ENCODE measurements at regions not wholly inside any gene's neighbourhood (a gene's known extent, or its start where the extent isn't known, plus 50 kb on each side); places are given as distances from the start of the nearest gene placed in this dataset.

DNA sequence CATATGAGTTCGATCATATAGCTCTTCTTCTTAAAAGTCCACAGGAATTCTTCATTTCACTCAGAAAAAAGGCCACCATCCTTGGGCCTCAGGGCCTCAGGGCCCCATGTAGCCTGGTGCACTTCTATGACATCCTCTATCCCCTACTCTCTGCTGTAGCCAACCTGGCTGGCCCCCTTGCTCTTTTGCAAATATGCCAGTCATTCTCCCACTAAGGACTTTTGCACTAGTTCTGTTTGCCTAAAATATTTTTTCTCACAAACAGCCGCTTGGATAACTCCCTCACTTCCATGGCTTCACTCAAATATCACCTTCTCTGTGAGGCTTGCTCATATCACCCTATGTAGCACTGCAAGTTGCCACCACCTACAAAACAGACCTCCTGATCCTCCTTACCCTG, 604.7 kb upstream of the JAG1 start:
- no TSS peak for BruUV-seq (replicated peaks)
- in situ Hi-C loops (cut with MboI; ENCODE audit: low sequenced_read_pairs), result loop anchor here (5.0 to 10.0 kb wide), 3 partner anchors 264 to 814 kb away; no protein-coding TSS in a partner anchor
- Histone ChIP-seq H3K18ac (ENCODE audit: low read depth, low read length) (no peak overlapping the region), H3K36me3 (ENCODE audit: control insufficient read depth, insufficient read depth, low read length) (no peaks in the 10 kb centered on the region), H3K4me3 (ENCODE audit: insufficient read depth, low read depth, low read length) (no peak overlapping the region), H4K91ac (ENCODE audit: insufficient read depth, low read depth, low read length) (no peak overlapping the region), H2BK20ac (ENCODE audit: low read depth, low read length) (no peak overlapping the region), H4K20me1 (ENCODE audit: insufficient read depth, low read length) (no peaks in the 10 kb centered on the region), H2AFZ (replicated peaks; ENCODE audit: low read length, poor library complexity) (no peak overlapping the region), H2AK5ac (ENCODE audit: low read depth, low read length) (no peak overlapping the region), H3K9me3 (ENCODE audit: control insufficient read depth, insufficient read depth, low read length) (peaks cover 3% of the 10 kb centered on the region; the same call in 1 of the 2 replicates), H3K79me1 (ENCODE audit: low read depth in 1 of 2, low read length in 2 of 2) (no peaks in the 10 kb centered on the region), H4K5ac (ENCODE audit: low read depth, low read length) (no peak overlapping the region), H4K8ac (ENCODE audit: low read depth in 2 of 2, low read length in 2 of 2) (no peak overlapping the region), H3K4me1 (ENCODE audit: control insufficient read depth, insufficient read depth, low read length) (no peaks in the 10 kb centered on the region), H3K23ac (ENCODE audit: low read depth, low read length) (no peak overlapping the region), H2BK120ac (ENCODE audit: low read depth, low read length) (no peak overlapping the region), H3K9me1 (ENCODE audit: insufficient read depth, low read length) (no peaks in the 10 kb centered on the region), H3K56ac (ENCODE audit: extremely low read depth, insufficient read depth, low read length) (no peak overlapping the region), H3K27ac (ENCODE audit: insufficient read depth, low read length) (no peak overlapping the region), H3K14ac (replicated peaks; ENCODE audit: low read depth, low read length) (no peak overlapping the region), H3K9ac (ENCODE audit: low read depth, low read length) (no peak overlapping the region), H2BK5ac (ENCODE audit: low read depth, low read length, poor library complexity, severe bottlenecking) (no peak overlapping the region), H3K4me2 (ENCODE audit: low read depth, low read length) (no peak overlapping the region), H2AK9ac (replicated peaks; ENCODE audit: low read depth, low read length, poor library complexity) (no peak overlapping the region), H3K4ac (ENCODE audit: low read depth, low read length) (no peak overlapping the region), H2BK15ac (ENCODE audit: low read depth, low read length) (no peak overlapping the region), H3K27me3 (ENCODE audit: control insufficient read depth, insufficient read depth, low read length) (no peaks in the 10 kb centered on the region)
- 91% methylated on average over 1 of the region's 2 CpGs; no CpG with 5 or more reads in 1 of the 2 experiments for WGBS, 2 experiments (ENCODE audit: extremely low coverage in 2 of 2, insufficient read length in 1 of 2)
- intact Hi-C loops (cut with micrococcal nuclease), result no loop called here
- no peak for DNase-seq
- CTCF ChIA-PET, result interaction anchor here (0.6 kb wide), 1 partner anchor 726 kb away, joined by 3 read pairs; no protein-coding TSS in a partner anchor
- TF ChIP-seq RFX5 (IDR thresholded peaks at IDR 0.05; ENCODE audit: low read depth, low read length) (no peak), SMC3 (IDR thresholded peaks at IDR 0.05; ENCODE audit: low read depth, low read length) (no peak), POLR2A (IDR thresholded peaks at IDR 0.05; ENCODE audit: low read depth, low read length) (no peak), RAD21 (IDR thresholded peaks at IDR 0.05; ENCODE audit: low read length) (no peak), MXI1 (IDR thresholded peaks at IDR 0.05; ENCODE audit: borderline replicate concordance, low read depth, low read length) (no peak), CEBPB (IDR thresholded peaks at IDR 0.05; ENCODE audit: low read depth, low read length) (no peak), BHLHE40 (IDR thresholded peaks at IDR 0.05; ENCODE audit: low read depth, low read length) (no peak), CHD1 (IDR thresholded peaks at IDR 0.05; ENCODE audit: low read depth, low read length) (no peak), RCOR1 (IDR thresholded peaks at IDR 0.05; ENCODE audit: insufficient replicate concordance, low read length) (no peak), NFE2L2 (IDR thresholded peaks at IDR 0.05; ENCODE audit: low read depth, low read length) (no peak), FOS (IDR thresholded peaks at IDR 0.05; ENCODE audit: low read depth, low read length) (no peak), MAZ (IDR thresholded peaks at IDR 0.05; ENCODE audit: borderline replicate concordance, low read depth, low read length) (no peak), MAFK (IDR thresholded peaks at IDR 0.05; ENCODE audit: low read depth, low read length) (no peak)
- TF ChIP-seq, protein P1, sequence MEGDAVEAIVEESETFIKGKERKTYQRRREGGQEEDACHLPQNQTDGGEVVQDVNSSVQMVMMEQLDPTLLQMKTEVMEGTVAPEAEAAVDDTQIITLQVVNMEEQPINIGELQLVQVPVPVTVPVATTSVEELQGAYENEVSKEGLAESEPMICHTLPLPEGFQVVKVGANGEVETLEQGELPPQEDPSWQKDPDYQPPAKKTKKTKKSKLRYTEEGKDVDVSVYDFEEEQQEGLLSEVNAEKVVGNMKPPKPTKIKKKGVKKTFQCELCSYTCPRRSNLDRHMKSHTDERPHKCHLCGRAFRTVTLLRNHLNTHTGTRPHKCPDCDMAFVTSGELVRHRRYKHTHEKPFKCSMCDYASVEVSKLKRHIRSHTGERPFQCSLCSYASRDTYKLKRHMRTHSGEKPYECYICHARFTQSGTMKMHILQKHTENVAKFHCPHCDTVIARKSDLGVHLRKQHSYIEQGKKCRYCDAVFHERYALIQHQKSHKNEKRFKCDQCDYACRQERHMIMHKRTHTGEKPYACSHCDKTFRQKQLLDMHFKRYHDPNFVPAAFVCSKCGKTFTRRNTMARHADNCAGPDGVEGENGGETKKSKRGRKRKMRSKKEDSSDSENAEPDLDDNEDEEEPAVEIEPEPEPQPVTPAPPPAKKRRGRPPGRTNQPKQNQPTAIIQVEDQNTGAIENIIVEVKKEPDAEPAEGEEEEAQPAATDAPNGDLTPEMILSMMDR (conservative IDR thresholded peaks at IDR 0.05; ENCODE audit: low read depth, low read length), result no peak
- TF ChIP-seq, protein P2, sequence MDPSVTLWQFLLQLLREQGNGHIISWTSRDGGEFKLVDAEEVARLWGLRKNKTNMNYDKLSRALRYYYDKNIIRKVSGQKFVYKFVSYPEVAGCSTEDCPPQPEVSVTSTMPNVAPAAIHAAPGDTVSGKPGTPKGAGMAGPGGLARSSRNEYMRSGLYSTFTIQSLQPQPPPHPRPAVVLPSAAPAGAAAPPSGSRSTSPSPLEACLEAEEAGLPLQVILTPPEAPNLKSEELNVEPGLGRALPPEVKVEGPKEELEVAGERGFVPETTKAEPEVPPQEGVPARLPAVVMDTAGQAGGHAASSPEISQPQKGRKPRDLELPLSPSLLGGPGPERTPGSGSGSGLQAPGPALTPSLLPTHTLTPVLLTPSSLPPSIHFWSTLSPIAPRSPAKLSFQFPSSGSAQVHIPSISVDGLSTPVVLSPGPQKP (IDR thresholded peaks at IDR 0.05; ENCODE audit: borderline replicate concordance, low read depth, low read length), result no peak
- TF ChIP-seq, protein P3, sequence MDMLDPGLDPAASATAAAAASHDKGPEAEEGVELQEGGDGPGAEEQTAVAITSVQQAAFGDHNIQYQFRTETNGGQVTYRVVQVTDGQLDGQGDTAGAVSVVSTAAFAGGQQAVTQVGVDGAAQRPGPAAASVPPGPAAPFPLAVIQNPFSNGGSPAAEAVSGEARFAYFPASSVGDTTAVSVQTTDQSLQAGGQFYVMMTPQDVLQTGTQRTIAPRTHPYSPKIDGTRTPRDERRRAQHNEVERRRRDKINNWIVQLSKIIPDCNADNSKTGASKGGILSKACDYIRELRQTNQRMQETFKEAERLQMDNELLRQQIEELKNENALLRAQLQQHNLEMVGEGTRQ (IDR thresholded peaks at IDR 0.05; ENCODE audit: low read depth, low read length), result no peak
- dilution Hi-C loops (cut with HindIII; ENCODE audit: low sequenced_read_pairs, unreplicated experiment), result no loop called here
- POLR2A ChIA-PET (ENCODE audit: unreplicated experiment), result no interaction called here
- ATAC-seq (ENCODE audit: low read depth), result no peak
